ENCODE measurements at regions not wholly inside any gene's neighbourhood (a gene's known extent, or its start where the extent isn't known, plus 50 kb on each side); places are given as distances from the start of the nearest gene placed in this dataset.

- TF ChIP-seq CTCF (conservative IDR thresholded peaks at IDR 0.05), result no peak
- no peak for TF ChIP-seq EZH2 (IDR thresholded peaks at IDR 0.05; ENCODE audit: low read depth)
Measured at GRCh38 chr1:188325211-188325610, 1496.5 kb downstream of the PLA2G4A start.

Measured in PC-9 (cell line).